Liver (tissue), 8 donors: ENCODE measurements at regions not wholly inside any gene's neighbourhood (a gene's known extent, or its start where the extent isn't known, plus 50 kb on each side); places are given as distances from the start of the nearest gene placed in this dataset.
A peak's percentile ranks its signal among the peaks of the same experiment; 100 is the strongest.

ENCODE experiments used
- DNase-seq: peaks from one replicate; pipeline ENCODE4 v3.0.0-alpha.2; 2017; ENCODE audit warnings: low spot score
- H3K27ac ChIP-seq, 2 donors: one replicate each; pipeline ENCODE4 v1.7.0; 2013; ENCODE audit warnings: inconsistent platforms in 2 of 2, low read length in 2 of 2, control low read depth in 1 of 2, low read depth in 1 of 2, mild to moderate bottlenecking in 1 of 2
- H3K27me3 ChIP-seq, 4 donors: one replicate each; pipeline versions ENCODE4 v1.6.1 to v1.7.0; 2013; ENCODE audit warnings: low read length in 3 of 4, inconsistent platforms in 1 of 4, mild to moderate bottlenecking in 1 of 4, moderate library complexity in 1 of 4; ENCODE audit not compliant: control insufficient read depth in 4 of 4, insufficient read depth in 4 of 4
- H3K36me3 ChIP-seq, 4 donors: one replicate each; pipeline versions ENCODE4 v1.6.1 to v1.7.0; 2013; ENCODE audit warnings: low read length in 3 of 4, mild to moderate bottlenecking in 3 of 4, low read depth in 1 of 4, moderate library complexity in 1 of 4; ENCODE audit not compliant: control insufficient read depth in 4 of 4, insufficient read depth in 3 of 4
- H3K4me1 ChIP-seq, 4 donors: one replicate each; pipeline versions ENCODE4 v1.6.1 to v1.7.0; 2013; ENCODE audit warnings: low read length in 3 of 4, mild to moderate bottlenecking in 3 of 4, moderate library complexity in 1 of 4; ENCODE audit not compliant: control insufficient read depth in 4 of 4, insufficient read depth in 4 of 4
- H3K4me3 ChIP-seq, 3 donors: one replicate each; pipeline versions ENCODE4 v1.6.1 to v1.7.0; 2013; ENCODE audit warnings: low read length in 3 of 3, control low read depth in 1 of 3, low read depth in 1 of 3, mild to moderate bottlenecking in 1 of 3
- H3K9ac ChIP-seq, 2 donors: one replicate each; pipeline ENCODE4 v1.7.0; 2013; ENCODE audit warnings: low read length in 2 of 2, mild to moderate bottlenecking in 2 of 2, moderate library complexity in 2 of 2, control low read depth in 1 of 2, low read depth in 1 of 2
- H3K9me3 ChIP-seq, 4 donors: one replicate each; pipeline versions ENCODE4 v1.6.1 to v1.7.0; 2013; ENCODE audit warnings: low read length in 3 of 4; ENCODE audit not compliant: control insufficient read depth in 4 of 4
- EGR1 ChIP-seq, 2 donors: IDR thresholded peaks; 2 replicates each; pipeline ENCODE4 v1.6.1; 2016 to 2018; ENCODE audit warnings: antibody characterized with exemption in 2 of 2, low read depth in 2 of 2
- FOXA2 ChIP-seq: IDR thresholded peaks from 2 replicates; pipeline ENCODE4 v1.6.1; 2016; ENCODE audit warnings: antibody characterized with exemption
- GABPA ChIP-seq, 2 donors: IDR thresholded peaks in 1 of 2; conservative IDR thresholded peaks in 1 of 2; 2 replicates each; pipeline ENCODE4 v1.6.1; 2016; ENCODE audit warnings: antibody characterized with exemption in 2 of 2, mild to moderate bottlenecking in 1 of 2, moderate library complexity in 1 of 2
- HNF4A ChIP-seq, 2 donors: conservative IDR thresholded peaks; 2 replicates each; pipeline ENCODE4 v1.6.1; 2016; ENCODE audit warnings: antibody characterized with exemption in 2 of 2, mild to moderate bottlenecking in 2 of 2
- HNF4G ChIP-seq: IDR thresholded peaks from 2 replicates; pipeline ENCODE4 v1.6.1; 2016; ENCODE audit warnings: antibody characterized with exemption
- JUND ChIP-seq, 2 donors: IDR thresholded peaks; 2 replicates each; pipeline ENCODE4 v1.6.1; 2016; ENCODE audit warnings: antibody characterized with exemption in 2 of 2
- NR2F2 ChIP-seq: IDR thresholded peaks from 2 replicates; pipeline ENCODE4 v1.6.1; 2016; ENCODE audit warnings: antibody characterized with exemption
- RAD21 ChIP-seq, 2 donors: IDR thresholded peaks; 2 replicates each; pipeline ENCODE4 v1.6.1; 2016; ENCODE audit warnings: antibody characterized with exemption in 2 of 2, mild to moderate bottlenecking in 2 of 2
- RXRA ChIP-seq, 2 donors: IDR thresholded peaks; 2 replicates each; pipeline ENCODE4 v1.6.1; 2017 to 2018; ENCODE audit warnings: antibody characterized with exemption in 2 of 2, mild to moderate bottlenecking in 1 of 2
- TAF1 ChIP-seq: conservative IDR thresholded peaks from 2 replicates; pipeline ENCODE4 v1.6.1; 2016; ENCODE audit warnings: antibody characterized with exemption, mild to moderate bottlenecking
- YY1 ChIP-seq: IDR thresholded peaks from 2 replicates; pipeline ENCODE4 v1.6.1; 2016; ENCODE audit warnings: antibody characterized with exemption, mild to moderate bottlenecking
- WGBS: extraction: QIAGEN DNeasy Blood & Tissue Kit; methylation state at CpG from one replicate; pipeline ENCODE4 v1.1.7; 2013; 5-methylcytosine and 5-hydroxymethylcytosine counted together
- TF ChIP-seq, protein P1 (sequence below): IDR thresholded peaks from 2 replicates; pipeline ENCODE4 v1.6.1; 2016; ENCODE audit warnings: antibody characterized with exemption
- TF ChIP-seq, protein P2 (sequence below): IDR thresholded peaks from 2 replicates; pipeline ENCODE4 v1.6.1; 2016; ENCODE audit warnings: antibody characterized with exemption, mild to moderate bottlenecking
- TF ChIP-seq, protein P3 (sequence below): IDR thresholded peaks from 2 replicates; pipeline ENCODE4 v1.6.1; 2016; ENCODE audit warnings: antibody characterized with exemption
- TF ChIP-seq, protein P4 (sequence below): fragments of 150-350 bp; IDR thresholded peaks from 2 replicates; pipeline ENCODE4 v1.5.1; 2017; ENCODE audit warnings: improper control_type of control experiment, low read depth, low read length; ENCODE audit not compliant: missing input control
- donor health status: healthy.
- donor health status: healthy.
- donor health status: healthy.
- donor health status: healthy.
- donor health status: healthy.

DNA sequence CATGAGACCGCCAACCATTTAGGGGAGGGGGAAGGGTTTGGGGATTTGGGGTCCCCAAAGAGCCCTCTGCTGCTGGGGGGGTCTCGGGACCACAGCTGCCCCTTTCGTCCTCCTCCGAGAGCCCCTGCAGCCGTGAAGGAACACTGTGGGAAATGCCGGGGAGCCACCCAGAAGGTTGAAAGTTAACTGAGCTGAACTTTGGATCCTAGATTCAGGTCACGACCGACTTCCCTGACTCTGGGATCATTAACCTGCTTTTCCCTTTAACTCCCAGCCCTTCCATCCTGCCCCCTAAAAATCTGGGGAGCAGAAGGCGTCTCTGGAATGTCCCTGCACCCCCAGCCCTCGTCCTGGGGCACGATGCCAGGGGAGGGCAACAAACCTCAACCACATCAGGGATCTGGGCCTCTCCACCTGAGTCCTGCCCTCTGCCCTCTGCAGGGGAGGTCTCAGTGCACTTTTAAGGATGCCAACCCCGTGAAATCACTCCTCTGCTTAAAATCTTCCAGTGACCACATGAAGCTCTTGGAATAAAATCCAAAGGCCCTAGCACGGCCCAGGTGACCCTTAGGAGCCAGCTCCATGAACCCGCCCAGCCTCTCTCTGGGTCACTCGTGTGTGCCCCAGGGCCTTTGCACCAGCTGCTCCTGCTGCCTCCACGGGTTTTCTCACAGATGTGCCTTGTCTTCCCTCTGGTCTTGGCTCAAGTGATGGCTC is 95.0 kb downstream of the RFLNA start (continued):
- no peak for TF ChIP-seq GABPA (IDR thresholded peaks at IDR 0.05 in 1 of 2, conservative IDR thresholded peaks at IDR 0.05 in 1 of 2)

DNA sequence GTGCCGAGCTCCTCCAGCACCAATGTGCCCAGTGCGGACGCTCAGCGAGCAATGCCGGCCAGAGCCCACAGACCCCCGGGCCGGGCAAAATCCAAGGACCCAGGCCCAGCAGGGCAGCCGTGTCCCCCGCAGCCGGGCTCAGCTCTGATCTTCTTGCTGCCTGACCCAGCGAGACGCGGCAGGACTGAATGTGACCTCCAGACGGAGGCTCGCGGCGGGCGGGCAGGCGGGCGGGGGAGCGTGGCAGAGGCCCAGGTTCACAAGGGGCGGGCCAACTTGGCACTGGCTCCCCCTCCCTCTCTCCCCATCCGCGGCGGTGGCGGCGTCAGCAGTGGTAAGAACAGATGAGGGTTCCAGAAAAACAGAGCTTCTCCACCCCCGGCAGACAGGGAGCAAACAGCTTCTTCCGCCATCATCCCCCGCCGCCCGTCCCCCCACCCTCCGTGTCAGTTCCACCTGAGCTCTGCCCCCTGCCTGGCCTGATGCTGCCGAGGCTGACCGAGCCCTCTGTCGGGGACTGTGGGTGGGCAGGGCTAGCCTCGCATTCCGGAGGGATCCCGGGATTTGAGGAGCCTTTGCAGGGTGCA is 94.3 kb downstream of the RFLNA start:
- Histone ChIP-seq H3K9me3 (no peaks in the 10 kb centered on the region), H3K9ac (no peak overlapping the region), H3K27ac (peak overlapping the region; percentile 77 to 78), H3K27me3 (no peaks in the 10 kb centered on the region), H3K36me3 (peaks cover 0 to 14% (median 5%) of the 10 kb centered on the region in 4 donors), H3K4me3 (peak overlapping the region in 2 of 3 donors; percentile 37 to 46), H3K4me1 (peaks cover 30 to 66% (median 50%) of the 10 kb centered on the region in 4 donors)
- TF ChIP-seq, protein P1, sequence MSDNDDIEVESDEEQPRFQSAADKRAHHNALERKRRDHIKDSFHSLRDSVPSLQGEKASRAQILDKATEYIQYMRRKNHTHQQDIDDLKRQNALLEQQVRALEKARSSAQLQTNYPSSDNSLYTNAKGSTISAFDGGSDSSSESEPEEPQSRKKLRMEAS = no peak
- TF ChIP-seq, protein P2, sequence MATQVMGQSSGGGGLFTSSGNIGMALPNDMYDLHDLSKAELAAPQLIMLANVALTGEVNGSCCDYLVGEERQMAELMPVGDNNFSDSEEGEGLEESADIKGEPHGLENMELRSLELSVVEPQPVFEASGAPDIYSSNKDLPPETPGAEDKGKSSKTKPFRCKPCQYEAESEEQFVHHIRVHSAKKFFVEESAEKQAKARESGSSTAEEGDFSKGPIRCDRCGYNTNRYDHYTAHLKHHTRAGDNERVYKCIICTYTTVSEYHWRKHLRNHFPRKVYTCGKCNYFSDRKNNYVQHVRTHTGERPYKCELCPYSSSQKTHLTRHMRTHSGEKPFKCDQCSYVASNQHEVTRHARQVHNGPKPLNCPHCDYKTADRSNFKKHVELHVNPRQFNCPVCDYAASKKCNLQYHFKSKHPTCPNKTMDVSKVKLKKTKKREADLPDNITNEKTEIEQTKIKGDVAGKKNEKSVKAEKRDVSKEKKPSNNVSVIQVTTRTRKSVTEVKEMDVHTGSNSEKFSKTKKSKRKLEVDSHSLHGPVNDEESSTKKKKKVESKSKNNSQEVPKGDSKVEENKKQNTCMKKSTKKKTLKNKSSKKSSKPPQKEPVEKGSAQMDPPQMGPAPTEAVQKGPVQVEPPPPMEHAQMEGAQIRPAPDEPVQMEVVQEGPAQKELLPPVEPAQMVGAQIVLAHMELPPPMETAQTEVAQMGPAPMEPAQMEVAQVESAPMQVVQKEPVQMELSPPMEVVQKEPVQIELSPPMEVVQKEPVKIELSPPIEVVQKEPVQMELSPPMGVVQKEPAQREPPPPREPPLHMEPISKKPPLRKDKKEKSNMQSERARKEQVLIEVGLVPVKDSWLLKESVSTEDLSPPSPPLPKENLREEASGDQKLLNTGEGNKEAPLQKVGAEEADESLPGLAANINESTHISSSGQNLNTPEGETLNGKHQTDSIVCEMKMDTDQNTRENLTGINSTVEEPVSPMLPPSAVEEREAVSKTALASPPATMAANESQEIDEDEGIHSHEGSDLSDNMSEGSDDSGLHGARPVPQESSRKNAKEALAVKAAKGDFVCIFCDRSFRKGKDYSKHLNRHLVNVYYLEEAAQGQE = peak; percentile 16
- peak in 1 of 2 donors; percentile 14 for TF ChIP-seq JUND (IDR thresholded peaks at IDR 0.05)
- no peak for TF ChIP-seq HNF4G
- TF ChIP-seq RXRA (IDR thresholded peaks at IDR 0.05) = no peak
- DNase-seq = peak; percentile 71
- 3% methylated on average over 39 of the region's 39 CpGs for WGBS

DNA sequence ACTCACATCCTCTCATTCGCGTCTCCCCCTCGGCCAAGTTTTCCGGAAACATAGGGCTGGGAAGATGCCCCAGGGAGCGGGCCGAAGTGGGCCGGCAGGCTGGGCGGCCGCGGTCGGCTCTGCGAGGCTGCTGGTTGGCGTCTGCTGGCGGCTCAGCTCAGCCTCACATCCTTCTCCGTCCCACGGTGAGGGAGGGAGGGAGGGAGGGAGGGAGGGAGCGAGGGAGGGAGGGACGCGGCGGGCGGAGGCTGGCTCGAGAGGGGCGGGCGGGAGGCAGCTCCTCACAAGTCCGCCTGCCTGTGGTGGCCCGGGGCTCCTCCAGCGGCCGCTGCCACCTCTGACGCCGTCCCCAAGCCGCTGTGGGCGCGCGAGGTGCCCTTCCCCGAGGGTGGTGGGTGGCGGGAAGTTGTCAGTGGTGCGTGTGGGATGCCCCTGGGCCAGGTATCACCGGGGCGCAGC is 93.8 kb downstream of the RFLNA start:
- peaks cover 27 to 60% (median 45%) of the 10 kb centered on the region in 4 donors for H3K4me1 ChIP-seq
- peak overlapping the region; percentile 77 to 78 for H3K27ac ChIP-seq
- peak; percentile 67 for DNase-seq
- WGBS = 5% methylated on average over 39 of the region's 39 CpGs
- peaks cover 0 to 14% (median 6%) of the 10 kb centered on the region in 4 donors for H3K36me3 ChIP-seq
- peak overlapping the region; percentile 34 to 53 (median 46) for H3K4me3 ChIP-seq
- TF ChIP-seq EGR1 (IDR thresholded peaks at IDR 0.05; ENCODE audit: low read depth in 2 of 2) = no peak
- TF ChIP-seq, protein P3, sequence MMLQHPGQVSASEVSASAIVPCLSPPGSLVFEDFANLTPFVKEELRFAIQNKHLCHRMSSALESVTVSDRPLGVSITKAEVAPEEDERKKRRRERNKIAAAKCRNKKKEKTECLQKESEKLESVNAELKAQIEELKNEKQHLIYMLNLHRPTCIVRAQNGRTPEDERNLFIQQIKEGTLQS = no peak
- peak overlapping the region in 1 of 2 donors; percentile 60 for H3K9ac ChIP-seq
- no peaks in the 10 kb centered on the region for H3K9me3 ChIP-seq
- no peaks in the 10 kb centered on the region for H3K27me3 ChIP-seq

DNA sequence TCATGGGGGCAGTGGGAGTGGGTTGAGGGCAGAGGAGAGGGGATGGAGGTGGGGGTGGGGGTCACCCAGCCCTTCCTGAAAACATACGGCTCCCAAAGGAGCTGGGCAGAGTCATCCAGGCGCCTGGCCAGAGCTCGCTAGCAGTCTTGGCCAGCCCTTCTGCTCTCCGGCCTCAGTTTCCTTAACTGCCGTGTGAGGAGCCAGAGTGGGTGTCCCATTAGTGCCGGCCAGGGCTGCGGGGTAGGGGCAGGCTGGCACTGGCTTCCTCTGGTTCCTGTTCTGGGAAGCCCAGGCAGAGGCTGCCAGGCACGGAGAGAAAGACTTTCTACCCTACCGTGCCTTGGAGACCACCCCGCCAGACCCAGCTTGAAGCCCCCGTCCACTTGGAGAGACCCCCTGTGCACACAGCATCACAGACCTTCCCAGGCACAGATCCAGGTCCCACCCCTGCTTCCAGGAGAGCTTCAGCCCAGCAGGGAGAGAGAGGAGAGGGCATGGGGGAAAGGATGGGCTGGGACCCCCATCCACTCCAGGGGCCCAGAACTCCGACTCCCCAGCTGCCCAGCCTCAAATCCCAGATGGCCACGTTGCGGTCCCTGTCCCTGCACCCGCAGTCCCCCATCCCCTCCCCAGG is 93.3 kb downstream of the RFLNA start:
- Histone ChIP-seq H3K36me3 (peaks cover 0 to 19% (median 6%) of the 10 kb centered on the region in 4 donors), H3K9ac (peak overlapping the region in 1 of 2 donors; percentile 60)

More for the DNA sequence above, 93.3 kb downstream of the RFLNA start:
- Histone ChIP-seq H3K4me1 (peaks cover 23 to 55% (median 40%) of the 10 kb centered on the region in 4 donors), H3K9me3 (no peaks in the 10 kb centered on the region), H3K27me3 (no peaks in the 10 kb centered on the region), H3K4me3 (peak overlapping the region; percentile 34 to 53 (median 46)), H3K27ac (peak overlapping the region; percentile 46 to 77)
- no peak for DNase-seq
- WGBS = 33% methylated on average over 15 of the region's 15 CpGs
- no peak for TF ChIP-seq JUND (IDR thresholded peaks at IDR 0.05)
- TF ChIP-seq, protein P1 = no peak
- TF ChIP-seq HNF4A (conservative IDR thresholded peaks at IDR 0.05) = no peak
- no peak for TF ChIP-seq RAD21 (IDR thresholded peaks at IDR 0.05)
- no peak for TF ChIP-seq NR2F2
- no peak for TF ChIP-seq GABPA (IDR thresholded peaks at IDR 0.05 in 1 of 2, conservative IDR thresholded peaks at IDR 0.05 in 1 of 2)
- no peak for TF ChIP-seq TAF1
- no peak for TF ChIP-seq YY1
- TF ChIP-seq, protein P4, sequence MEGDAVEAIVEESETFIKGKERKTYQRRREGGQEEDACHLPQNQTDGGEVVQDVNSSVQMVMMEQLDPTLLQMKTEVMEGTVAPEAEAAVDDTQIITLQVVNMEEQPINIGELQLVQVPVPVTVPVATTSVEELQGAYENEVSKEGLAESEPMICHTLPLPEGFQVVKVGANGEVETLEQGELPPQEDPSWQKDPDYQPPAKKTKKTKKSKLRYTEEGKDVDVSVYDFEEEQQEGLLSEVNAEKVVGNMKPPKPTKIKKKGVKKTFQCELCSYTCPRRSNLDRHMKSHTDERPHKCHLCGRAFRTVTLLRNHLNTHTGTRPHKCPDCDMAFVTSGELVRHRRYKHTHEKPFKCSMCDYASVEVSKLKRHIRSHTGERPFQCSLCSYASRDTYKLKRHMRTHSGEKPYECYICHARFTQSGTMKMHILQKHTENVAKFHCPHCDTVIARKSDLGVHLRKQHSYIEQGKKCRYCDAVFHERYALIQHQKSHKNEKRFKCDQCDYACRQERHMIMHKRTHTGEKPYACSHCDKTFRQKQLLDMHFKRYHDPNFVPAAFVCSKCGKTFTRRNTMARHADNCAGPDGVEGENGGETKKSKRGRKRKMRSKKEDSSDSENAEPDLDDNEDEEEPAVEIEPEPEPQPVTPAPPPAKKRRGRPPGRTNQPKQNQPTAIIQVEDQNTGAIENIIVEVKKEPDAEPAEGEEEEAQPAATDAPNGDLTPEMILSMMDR = no peak
- no peak for TF ChIP-seq EGR1 (IDR thresholded peaks at IDR 0.05; ENCODE audit: low read depth in 2 of 2)
- TF ChIP-seq FOXA2 = no peak
